Motor neuron (in vitro differentiated cells): ENCODE measurements at regions not wholly inside any gene's neighbourhood (a gene's known extent, or its start where the extent isn't known, plus 50 kb on each side); places are given as distances from the start of the nearest gene placed in this dataset.

ENCODE experiments used
- ATAC-seq, 8 experiments: fragments of 200-7000 bp; cut with Tn5 transposase; replicated peaks in 6 of 8; 2 replicates each; pipeline ENCODE4 v1.8.0; 2021; ENCODE audit warnings: mild to moderate bottlenecking in 8 of 8, moderate library complexity in 8 of 8
- H3K27ac ChIP-seq, 2 donors: fragments of 250-450 bp; sonication (Bioruptor Pico); 2 replicates each; pipeline ENCODE4 v1.9.0; 2021; ENCODE audit warnings: antibody characterized with exemption in 2 of 2, mild to moderate bottlenecking in 2 of 2, moderate library complexity in 1 of 2
- H3K4me1 ChIP-seq, 2 donors: fragments of 250-450 bp; sonication (Bioruptor Pico); replicated peaks in 1 of 2; 2 replicates each; pipeline ENCODE4 v1.6.1; 2021; ENCODE audit warnings: antibody characterized with exemption in 2 of 2, mild to moderate bottlenecking in 2 of 2, moderate library complexity in 1 of 2
- H3K4me3 ChIP-seq, 5 donors: fragments of 250-450 bp; sonication (Bioruptor Pico); 2 replicates each; pipeline ENCODE4 v1.9.0; 2021; ENCODE audit warnings: antibody characterized with exemption in 5 of 5, mild to moderate bottlenecking in 5 of 5, moderate library complexity in 4 of 5
- WGBS, 10 experiments: fragments of 450-650 bp; shearing (Covaris generic); methylation state at CpG; one replicate each; pipeline ENCODE4 v1.0.0; 2022; 5-methylcytosine and 5-hydroxymethylcytosine counted together
- in situ Hi-C, 9 experiments: fragments of 400-800 bp; cut with MboI; loops; one replicate each; pipeline ENCODE4 v1.15.0; 2021; ENCODE audit warnings: low sequenced_read_pairs in 9 of 9, low pct_unique_long_range_greater_than_20kb in 2 of 9; ENCODE audit not compliant: unreplicated experiment in 9 of 9

GRCh38 chr6:8499540-8499939 lies 64.2 kb upstream of the SLC35B3 start:
- 0 to 80% (median 44%) methylated on average over 1 of the region's 1 CpG; no CpG with 5 or more reads in 1 of the 10 experiments for WGBS, 10 experiments
- in situ Hi-C loops: no loop called here
- ATAC-seq: no peak
- Histone ChIP-seq H3K27ac (no peak overlapping the region), H3K4me3 (no peak overlapping the region), H3K4me1 (no peaks in the 10 kb centered on the region)

GRCh38 chr6:8494730-8495129 lies 59.4 kb upstream of the SLC35B3 start:
- H3K27ac ChIP-seq: no peak overlapping the region
- WGBS, 10 experiments: 24 to 100% (median 82%) methylated on average over 1 to 5 of the region's 5 CpGs; no CpG with 5 or more reads in 2 of the 10 experiments
- no peak overlapping the region for H3K4me3 ChIP-seq
- peaks cover 0 to 10% of the 10 kb centered on the region in 2 donors for H3K4me1 ChIP-seq
- in situ Hi-C loops: no loop called here
- ATAC-seq: no peak

GRCh38 chr6:8492536-8493133 lies 57.3 kb upstream of the SLC35B3 start:
- Histone ChIP-seq H3K4me1 (peaks cover 0 to 10% of the 10 kb centered on the region in 2 donors), H3K27ac (no peak overlapping the region), H3K4me3 (no peak overlapping the region)
- 0 to 100% (median 34%) methylated on average over 1 to 2 of the region's 2 CpGs; no CpG with 5 or more reads in 2 of the 10 experiments for WGBS, 10 experiments
- ATAC-seq: peak in 5 of 8 experiments; percentile 26 to 54 (median 45)
- in situ Hi-C loops: no loop called here
